GM12865 (cell line): ENCODE measurements at regions not wholly inside any gene's neighbourhood (a gene's known extent, or its start where the extent isn't known, plus 50 kb on each side); places are given as distances from the start of the nearest gene placed in this dataset.

ENCODE experiments used
- DNase-seq: peaks from one replicate; pipeline ENCODE4 v3.0.0; 2010; ENCODE audit warnings: low read depth
- H3K4me3 ChIP-seq: 2 replicates; pipeline ENCODE4 v1.5.1; 2011; ENCODE audit warnings: mild to moderate bottlenecking, low read depth, low read length, control low read depth
- CTCF ChIP-seq: IDR thresholded peaks from 2 replicates; pipeline ENCODE4 v1.5.1; 2011; ENCODE audit warnings: low read length, control low read depth, low read depth, inconsistent platforms; ENCODE audit not compliant: insufficient read depth; ENCODE audit errors: missing control alignments

- no peak for DNase-seq
- TF ChIP-seq CTCF: no peak
- H3K4me3 ChIP-seq: no peak overlapping the region
Observed at GRCh38 chr10:29011516-29011915, 277.4 kb upstream of the LYZL1 start.

- DNase-seq: no peak
- H3K4me3 ChIP-seq: no peak overlapping the region
- TF ChIP-seq CTCF: no peak
Observed at GRCh38 chr10:29012926-29013554, 275.8 kb upstream of the LYZL1 start.

- TF ChIP-seq CTCF: no peak
- no peak overlapping the region for H3K4me3 ChIP-seq
- no peak for DNase-seq
Observed at GRCh38 chr10:29021591-29021990, 267.3 kb upstream of the LYZL1 start.

- no peak overlapping the region for H3K4me3 ChIP-seq
- TF ChIP-seq CTCF: no peak
- no peak for DNase-seq
Observed at GRCh38 chr10:29022513-29022912, 266.4 kb upstream of the LYZL1 start.

- TF ChIP-seq CTCF: no peak
- no peak for DNase-seq
- no peak overlapping the region for H3K4me3 ChIP-seq
Observed at GRCh38 chr10:29023678-29024077, 265.2 kb upstream of the LYZL1 start.

GRCh38 chr10:29026065-29026797, 262.6 kb upstream of the LYZL1 start:
- TF ChIP-seq CTCF: no peak
- H3K4me3 ChIP-seq: no peak overlapping the region
- DNase-seq: peak; percentile 4
